GM23248 (cell line): ENCODE measurements at regions not wholly inside any gene's neighbourhood (a gene's known extent, or its start where the extent isn't known, plus 50 kb on each side); places are given as distances from the start of the nearest gene placed in this dataset.

Experiments
- DNase-seq: peaks from one replicate; pipeline ENCODE4 v3.0.0-alpha.2; 2015
- H2AFZ ChIP-seq: fragments of 200-600 bp; sonication (generic); 2 replicates; pipeline ENCODE4 v1.6.1; 2016; ENCODE audit warnings: antibody characterized with exemption
- H3F3A ChIP-seq: fragments of 200-600 bp; sonication (generic); 2 replicates; pipeline ENCODE4 v1.6.1; 2016; ENCODE audit warnings: mild to moderate bottlenecking, antibody characterized with exemption, mixed run types; ENCODE audit not compliant: insufficient read depth
- H3K27ac ChIP-seq: fragments of 200-600 bp; sonication (generic); 2 replicates; pipeline ENCODE4 v1.5.1; 2016; ENCODE audit warnings: mild to moderate bottlenecking
- H3K27me3 ChIP-seq: fragments of 200-600 bp; sonication (generic); replicated peaks from 2 replicates; pipeline ENCODE4 v1.6.1; 2016; ENCODE audit warnings: mild to moderate bottlenecking; ENCODE audit not compliant: insufficient read depth
- H3K36me3 ChIP-seq: fragments of 200-600 bp; sonication (generic); 2 replicates; pipeline ENCODE4 v1.6.1; 2016; ENCODE audit warnings: low read depth, mild to moderate bottlenecking
- H3K4me1 ChIP-seq: fragments of 200-600 bp; sonication (generic); 2 replicates; pipeline ENCODE4 v1.6.1; 2016; ENCODE audit warnings: mild to moderate bottlenecking; ENCODE audit not compliant: insufficient read depth
- H3K4me2 ChIP-seq: fragments of 200-600 bp; sonication (generic); one replicate; pipeline ENCODE4 v1.6.1; 2016; ENCODE audit warnings: mild to moderate bottlenecking; ENCODE audit not compliant: unreplicated experiment
- H3K4me3 ChIP-seq: fragments of 200-600 bp; sonication (generic); 2 replicates; pipeline ENCODE4 v1.5.1; 2016; ENCODE audit warnings: mild to moderate bottlenecking
- H3K79me2 ChIP-seq: fragments of 200-600 bp; sonication (generic); 2 replicates; pipeline ENCODE4 v1.6.1; 2016; ENCODE audit warnings: mild to moderate bottlenecking; ENCODE audit not compliant: insufficient read depth
- H3K9ac ChIP-seq: fragments of 200-600 bp; sonication (generic); 2 replicates; pipeline ENCODE4 v1.6.1; 2016; ENCODE audit warnings: mild to moderate bottlenecking
- H3K9me2 ChIP-seq: fragments of 200-600 bp; sonication (generic); 2 replicates; pipeline ENCODE4 v1.6.1; 2016; ENCODE audit warnings: mixed run types, mild to moderate bottlenecking, moderate library complexity; ENCODE audit not compliant: insufficient read depth
- H3K9me3 ChIP-seq: fragments of 200-600 bp; sonication (generic); one replicate; pipeline ENCODE4 v1.6.1; 2017; ENCODE audit warnings: low read depth
- H4K20me1 ChIP-seq: fragments of 200-600 bp; sonication (generic); 2 replicates; pipeline ENCODE4 v1.6.0; 2016; ENCODE audit not compliant: insufficient read depth
- EZH2 ChIP-seq: fragments of 200-600 bp; sonication (generic); IDR thresholded peaks from 2 replicates; pipeline ENCODE4 v1.6.1; 2018; ENCODE audit warnings: antibody characterized with exemption, mild to moderate bottlenecking; ENCODE audit not compliant: insufficient read depth, poor library complexity, severe bottlenecking
- EZH2phosphoT487 ChIP-seq: fragments of 200-600 bp; sonication (generic); IDR thresholded peaks from 2 replicates; pipeline ENCODE4 v1.6.1; 2018; ENCODE audit warnings: antibody characterized with exemption, moderate library complexity, mild to moderate bottlenecking, low read depth; ENCODE audit not compliant: insufficient read depth
- WGBS, 2 experiments: methylation state at CpG; one replicate each; pipeline ENCODE4 v1.1.6; 2015 to 2017; ENCODE audit warnings: low lambda C conversion rate in 2 of 2, low coverage in 1 of 2; ENCODE audit errors: missing lambda C conversion rate in 2 of 2; 5-methylcytosine and 5-hydroxymethylcytosine counted together
- in situ Hi-C: fragments of 300-500 bp; cut with MboI; formaldehyde crosslinking; loops from 2 replicates; pipeline ENCODE4 v1.15.0; 2020

- WGBS, 2 experiments, result 10 to 12% methylated on average over 3 of the region's 3 CpGs
- H3K4me1 ChIP-seq, result no peaks in the 10 kb centered on the region
- H3K4me2 ChIP-seq, result no peak overlapping the region
- in situ Hi-C loops, result no loop called here
- H3K27ac ChIP-seq, result no peak overlapping the region
- TF ChIP-seq EZH2phosphoT487 (no peak), EZH2 (no peak)
- DNase-seq, result no peak
- H3K9me2 ChIP-seq, result no peaks in the 10 kb centered on the region
- H3K27me3 ChIP-seq, result no peaks in the 10 kb centered on the region
- H3K79me2 ChIP-seq, result no peaks in the 10 kb centered on the region
- H2AFZ ChIP-seq, result no peak overlapping the region
- H3K9me3 ChIP-seq, result no peaks in the 10 kb centered on the region
- H3K36me3 ChIP-seq, result no peaks in the 10 kb centered on the region
- H3K9ac ChIP-seq, result no peak overlapping the region
- H3F3A ChIP-seq, result no peaks in the 10 kb centered on the region
- no peak overlapping the region for H3K4me3 ChIP-seq
- H4K20me1 ChIP-seq, result no peaks in the 10 kb centered on the region
Observed at GRCh38 chr10:53574024-53574423, 801.4 kb upstream of the MBL2 start.

- Histone ChIP-seq H3K27me3 (no peaks in the 10 kb centered on the region), H3K9me2 (no peaks in the 10 kb centered on the region), H3K9ac (no peak overlapping the region), H3K36me3 (no peaks in the 10 kb centered on the region), H3K4me3 (no peak overlapping the region), H2AFZ (no peak overlapping the region), H3K79me2 (no peaks in the 10 kb centered on the region), H3K9me3 (no peaks in the 10 kb centered on the region), H4K20me1 (no peaks in the 10 kb centered on the region), H3F3A (no peaks in the 10 kb centered on the region), H3K4me1 (no peaks in the 10 kb centered on the region), H3K27ac (no peak overlapping the region), H3K4me2 (no peak overlapping the region)
- in situ Hi-C loops, result no loop called here
- TF ChIP-seq EZH2phosphoT487, result no peak
- TF ChIP-seq EZH2, result no peak
- DNase-seq, result no peak
Observed at GRCh38 chr10:53573498-53573897, 800.9 kb upstream of the MBL2 start.

GRCh38 chr10:53572799-53573198 lies 800.2 kb upstream of the MBL2 start:
- no peaks in the 10 kb centered on the region for H3F3A ChIP-seq
- no peak for DNase-seq
- H3K4me2 ChIP-seq, result no peak overlapping the region
- H3K79me2 ChIP-seq, result no peaks in the 10 kb centered on the region
- no peak overlapping the region for H2AFZ ChIP-seq
- WGBS, 2 experiments, result 0% methylated on average over 1 of the region's 1 CpG
- no peaks in the 10 kb centered on the region for H3K9me3 ChIP-seq
- in situ Hi-C loops, result no loop called here
- TF ChIP-seq EZH2, result no peak
- TF ChIP-seq EZH2phosphoT487, result no peak
- no peaks in the 10 kb centered on the region for H3K9me2 ChIP-seq
- H3K9ac ChIP-seq, result no peak overlapping the region
- H4K20me1 ChIP-seq, result no peaks in the 10 kb centered on the region
- H3K36me3 ChIP-seq, result no peaks in the 10 kb centered on the region
- H3K27ac ChIP-seq, result no peak overlapping the region
- no peaks in the 10 kb centered on the region for H3K4me1 ChIP-seq
- no peaks in the 10 kb centered on the region for H3K27me3 ChIP-seq
- H3K4me3 ChIP-seq, result no peak overlapping the region

GRCh38 chr10:53570221-53570620 lies 797.6 kb upstream of the MBL2 start:
- TF ChIP-seq EZH2phosphoT487 (no peak), EZH2 (no peak)
- no peak overlapping the region for H3K4me3 ChIP-seq
- H3K9me3 ChIP-seq, result no peaks in the 10 kb centered on the region
- no peaks in the 10 kb centered on the region for H3K79me2 ChIP-seq
- H3F3A ChIP-seq, result no peaks in the 10 kb centered on the region
- no peaks in the 10 kb centered on the region for H3K9me2 ChIP-seq
- H3K4me2 ChIP-seq, result no peak overlapping the region
- no peaks in the 10 kb centered on the region for H3K36me3 ChIP-seq
- no peaks in the 10 kb centered on the region for H3K4me1 ChIP-seq
- no peaks in the 10 kb centered on the region for H3K27me3 ChIP-seq
- no peak overlapping the region for H3K27ac ChIP-seq
- in situ Hi-C loops, result no loop called here
- DNase-seq, result no peak
- no peak overlapping the region for H2AFZ ChIP-seq
- no peaks in the 10 kb centered on the region for H4K20me1 ChIP-seq
- H3K9ac ChIP-seq, result no peak overlapping the region

- no peaks in the 10 kb centered on the region for H4K20me1 ChIP-seq
- TF ChIP-seq EZH2phosphoT487, result no peak
- no peak for TF ChIP-seq EZH2
- no peaks in the 10 kb centered on the region for H3F3A ChIP-seq
- H3K4me3 ChIP-seq, result no peak overlapping the region
- no peak overlapping the region for H3K9ac ChIP-seq
- no peaks in the 10 kb centered on the region for H3K27me3 ChIP-seq
- H3K27ac ChIP-seq, result no peak overlapping the region
- in situ Hi-C loops, result no loop called here
- H3K79me2 ChIP-seq, result no peaks in the 10 kb centered on the region
- 6 to 9% methylated on average over 3 of the region's 3 CpGs for WGBS, 2 experiments
- H3K36me3 ChIP-seq, result no peaks in the 10 kb centered on the region
- no peaks in the 10 kb centered on the region for H3K9me3 ChIP-seq
- H3K4me1 ChIP-seq, result no peaks in the 10 kb centered on the region
- H3K9me2 ChIP-seq, result no peaks in the 10 kb centered on the region
- no peak for DNase-seq
- no peak overlapping the region for H3K4me2 ChIP-seq
- H2AFZ ChIP-seq, result no peak overlapping the region
Observed at GRCh38 chr10:53569455-53569854, 796.9 kb upstream of the MBL2 start.
